ENCODE measurements at regions not wholly inside any gene's neighbourhood (a gene's known extent, or its start where the extent isn't known, plus 50 kb on each side); places are given as distances from the start of the nearest gene placed in this dataset.

GRCh38 chr20:10749084-10749483 lies 75.3 kb upstream of the JAG1 start:
- in situ Hi-C loops (cut with HindIII; ENCODE audit: extremely low pct_ligation_motif_present, low pct_unique_long_range_greater_than_20kb): no loop called here
- Histone ChIP-seq H3K4me1 (ENCODE audit: insufficient read depth, low read length) (peaks cover 4% of the 10 kb centered on the region; the same call in 1 of the 2 replicates), H3K36me3 (replicated peaks in 1 of 2; ENCODE audit: control insufficient read depth in 1 of 2, insufficient read depth in 2 of 2, low read length in 2 of 2) (no peaks in the 10 kb centered on the region), H3K4me2 (ENCODE audit: low read depth, low read length) (no peak overlapping the region), H3K4me3 (replicated peaks in 1 of 3; ENCODE audit: insufficient read depth in 1 of 3, low read depth in 2 of 3, low read length in 3 of 3) (no peak overlapping the region), H3K9ac (ENCODE audit: insufficient read depth, low read depth, low read length) (no peak overlapping the region), H3K79me2 (ENCODE audit: insufficient read depth, low read length) (no peaks in the 10 kb centered on the region), H4K20me1 (ENCODE audit: insufficient read depth, low read length) (no peaks in the 10 kb centered on the region), H2AFZ (ENCODE audit: low read length) (no peak overlapping the region), H3K27ac (ENCODE audit: extremely low read length, insufficient read depth, low read length) (no peak overlapping the region), H3K9me3 (ENCODE audit: low read length) (no peaks in the 10 kb centered on the region), H3K27me3 (ENCODE audit: control insufficient read depth in 1 of 2, insufficient read depth in 2 of 2, low read length in 2 of 2) (no peaks in the 10 kb centered on the region)
- TF ChIP-seq ZNF644 (CRISPR knock-in tag; IDR thresholded peaks at IDR 0.05; ENCODE audit: low read depth): no peak
- TF ChIP-seq ATM (IDR thresholded peaks at IDR 0.05; ENCODE audit: borderline replicate concordance): no peak
- no peak for TF ChIP-seq REL (CRISPR knock-in tag; conservative IDR thresholded peaks at IDR 0.05)
- TF ChIP-seq ATF3 (CRISPR knock-in tag; IDR thresholded peaks at IDR 0.05): no peak
- TF ChIP-seq ZNF33A (CRISPR knock-in tag; IDR thresholded peaks at IDR 0.05; ENCODE audit: borderline replicate concordance): no peak
- no peak for TF ChIP-seq FOSL1 (CRISPR knock-in tag; IDR thresholded peaks at IDR 0.05; ENCODE audit: borderline replicate concordance)
- no peak for TF ChIP-seq TAF1 (CRISPR knock-in tag; IDR thresholded peaks at IDR 0.05)
- no peak for TF ChIP-seq SPEN (CRISPR knock-in tag; IDR thresholded peaks at IDR 0.05; ENCODE audit: low read depth)
- TF ChIP-seq PPARG (CRISPR knock-in tag; conservative IDR thresholded peaks at IDR 0.05): no peak
- no peak for TF ChIP-seq ZNF317 (CRISPR knock-in tag; IDR thresholded peaks at IDR 0.05)
- no peak for TF ChIP-seq CCDC6 (CRISPR knock-in tag; IDR thresholded peaks at IDR 0.05)
- no peak for TF ChIP-seq HDAC6 (IDR thresholded peaks at IDR 0.05; ENCODE audit: low read depth, low read length)
- TF ChIP-seq SMYD3 (CRISPR knock-in tag; IDR thresholded peaks at IDR 0.05): no peak
- intact Hi-C loops (cut with micrococcal nuclease; ENCODE audit: unreplicated experiment): no loop called here
- FAIRE-seq (no peak), ATAC-seq (no peak), DNase-seq (ENCODE audit: low spot score) (no peak)
- CTCF ChIA-PET (ENCODE audit: low intra/inter-chr PET ratio, low total read pairs): no interaction called here
- POLR2A ChIA-PET: no interaction called here
- no TSS peak for BruUV-seq (replicated peaks)
